Kidney epithelial cell (primary cell): ENCODE measurements at regions not wholly inside any gene's neighbourhood (a gene's known extent, or its start where the extent isn't known, plus 50 kb on each side); places are given as distances from the start of the nearest gene placed in this dataset.

ENCODE experiments used
- DNase-seq: peaks from one replicate; pipeline ENCODE4 v3.0.0-alpha.2; 2010; ENCODE audit warnings: low read depth
- H3K27me3 ChIP-seq: 2 replicates; pipeline ENCODE4 v1.6.0; 2011; ENCODE audit warnings: low read length; ENCODE audit not compliant: control insufficient read depth, insufficient read depth
- H3K36me3 ChIP-seq: 2 replicates; pipeline ENCODE4 v1.5.1; 2011; ENCODE audit warnings: low read length; ENCODE audit not compliant: control insufficient read depth, insufficient read depth
- H3K4me3 ChIP-seq: 2 replicates; pipeline ENCODE4 v1.5.1; 2011; ENCODE audit warnings: low read depth, mild to moderate bottlenecking, control low read depth, low read length
- CTCF ChIP-seq: IDR thresholded peaks from 2 replicates; pipeline ENCODE4 v1.5.1; 2011; ENCODE audit warnings: mild to moderate bottlenecking, moderate library complexity, low read length, control low read depth, inconsistent platforms; ENCODE audit not compliant: insufficient read depth, poor library complexity, severe bottlenecking

- TF ChIP-seq CTCF: no peak
- H3K4me3 ChIP-seq: no peak overlapping the region
- no peaks in the 10 kb centered on the region for H3K27me3 ChIP-seq
- no peak for DNase-seq
- no peaks in the 10 kb centered on the region for H3K36me3 ChIP-seq
Observed at GRCh38 chr1:184910691-184911091, 63.6 kb downstream of the NIBAN1 start.

- no peak for TF ChIP-seq CTCF
- H3K27me3 ChIP-seq: no peaks in the 10 kb centered on the region
- no peaks in the 10 kb centered on the region for H3K36me3 ChIP-seq
- DNase-seq: no peak
- no peak overlapping the region for H3K4me3 ChIP-seq
Observed at GRCh38 chr1:184910005-184910404, 64.3 kb downstream of the NIBAN1 start.

- no peak for DNase-seq
- no peaks in the 10 kb centered on the region for H3K36me3 ChIP-seq
- H3K4me3 ChIP-seq: no peak overlapping the region
- TF ChIP-seq CTCF: no peak
- no peaks in the 10 kb centered on the region for H3K27me3 ChIP-seq
Observed at GRCh38 chr1:184909019-184909418, 65.3 kb downstream of the NIBAN1 start.

GRCh38 chr1:184908506-184908905 is 65.8 kb downstream of the NIBAN1 start:
- TF ChIP-seq CTCF: no peak
- DNase-seq: no peak
- H3K27me3 ChIP-seq: no peaks in the 10 kb centered on the region
- H3K4me3 ChIP-seq: no peak overlapping the region
- H3K36me3 ChIP-seq: no peaks in the 10 kb centered on the region

GRCh38 chr1:184907500-184907899 is 66.8 kb downstream of the NIBAN1 start:
- TF ChIP-seq CTCF: no peak
- no peaks in the 10 kb centered on the region for H3K27me3 ChIP-seq
- no peak overlapping the region for H3K4me3 ChIP-seq
- no peaks in the 10 kb centered on the region for H3K36me3 ChIP-seq
- no peak for DNase-seq

GRCh38 chr1:184906761-184907160 is 67.5 kb downstream of the NIBAN1 start:
- TF ChIP-seq CTCF: no peak
- H3K27me3 ChIP-seq: no peaks in the 10 kb centered on the region
- H3K4me3 ChIP-seq: no peak overlapping the region
- no peak for DNase-seq
- H3K36me3 ChIP-seq: no peaks in the 10 kb centered on the region
